Endothelial cell of umbilical vein (primary cell): ENCODE measurements at regions not wholly inside any gene's neighbourhood (a gene's known extent, or its start where the extent isn't known, plus 50 kb on each side); places are given as distances from the start of the nearest gene placed in this dataset.

Experiments used
- CTCF ChIP-seq, 2 donors: IDR thresholded peaks; 1 replicate in 1 of 2; 2 replicates in 1 of 2; pipeline ENCODE4 v1.5.1; 2011; ENCODE audit warnings: low read length in 2 of 2, mild to moderate bottlenecking in 2 of 2, moderate library complexity in 2 of 2, control low read depth in 1 of 2, inconsistent platforms in 1 of 2, low read depth in 1 of 2; ENCODE audit not compliant: insufficient read depth in 1 of 2; ENCODE audit errors: extremely low read depth in 1 of 2
- EZH2 ChIP-seq: IDR thresholded peaks from 2 replicates; pipeline ENCODE4 v1.6.1; 2012; ENCODE audit warnings: borderline replicate concordance, low read depth, mild to moderate bottlenecking, moderate library complexity, low read length, inconsistent platforms; ENCODE audit not compliant: severe bottlenecking
- FOS ChIP-seq: IDR thresholded peaks from 2 replicates; pipeline ENCODE4 v1.6.1; 2011; ENCODE audit warnings: mild to moderate bottlenecking, low read length, moderate library complexity, borderline replicate concordance; ENCODE audit not compliant: insufficient read depth
- JUN ChIP-seq: IDR thresholded peaks from 2 replicates; pipeline ENCODE4 v1.6.1; 2011; ENCODE audit warnings: borderline replicate concordance, low read depth; ENCODE audit not compliant: insufficient read length, insufficient read depth
- POLR2A ChIP-seq: IDR thresholded peaks from 2 replicates; pipeline ENCODE4 v1.6.1; 2012; ENCODE audit warnings: low read depth, mild to moderate bottlenecking, control low read depth, low read length

GRCh38 chr14:28542040-28542439, 224.5 kb upstream of the FOXG1 start:
- TF ChIP-seq POLR2A (no peak), EZH2 (no peak), CTCF (IDR thresholded peaks at IDR 0.05; ENCODE audit: extremely low read depth in 1 of 2, insufficient read depth in 1 of 2, low read depth in 1 of 2, low read length in 2 of 2) (no peak), FOS (no peak), JUN (no peak)
